ENCODE measurements at regions not wholly inside any gene's neighbourhood (a gene's known extent, or its start where the extent isn't known, plus 50 kb on each side); places are given as distances from the start of the nearest gene placed in this dataset.

GRCh38 chr6:28657769-28658465, 132.2 kb downstream of the GPX5 start:
- TF ChIP-seq CTCF (IDR thresholded peaks at IDR 0.05; ENCODE audit: low read length) (no peak), EZH2 (optimal IDR thresholded peaks at IDR 0.05; ENCODE audit: low read depth, low read length) (no peak), EZH2phosphoT487 (IDR thresholded peaks at IDR 0.05; ENCODE audit: low read length) (no peak)
